Chondrocyte (in vitro differentiated cells): ENCODE measurements at regions not wholly inside any gene's neighbourhood (a gene's known extent, or its start where the extent isn't known, plus 50 kb on each side); places are given as distances from the start of the nearest gene placed in this dataset.

ENCODE experiments used
- DNase-seq: peaks from one replicate; pipeline ENCODE4 v3.0.0; 2021; ENCODE audit warnings: mixed read lengths, low spot score
- H3K27ac Mint-ChIP-seq: one replicate; pipeline ENCODE4 v1.8.0; 2021; ENCODE audit warnings: mild to moderate bottlenecking, moderate library complexity, mixed read lengths; ENCODE audit not compliant: unreplicated experiment
- H3K27me3 Mint-ChIP-seq: 2 replicates; pipeline ENCODE4 v1.8.0; 2021; ENCODE audit warnings: low read depth, mixed read lengths
- H3K36me3 Mint-ChIP-seq: 2 replicates; pipeline ENCODE4 v1.8.0; 2021; ENCODE audit warnings: low read depth, mixed read lengths
- H3K4me1 Mint-ChIP-seq: 2 replicates; pipeline ENCODE4 v1.8.0; 2021; ENCODE audit warnings: low read depth, mild to moderate bottlenecking, mixed read lengths
- H3K4me3 Mint-ChIP-seq: one replicate; pipeline ENCODE4 v1.8.0; 2021; ENCODE audit warnings: mild to moderate bottlenecking, moderate library complexity, mixed read lengths; ENCODE audit not compliant: unreplicated experiment
- H3K9me3 Mint-ChIP-seq: 2 replicates; pipeline ENCODE4 v1.8.0; 2021; ENCODE audit warnings: low read depth, mixed read lengths
- TF ChIP-seq, protein P1 (sequence below): fragments of 200-600 bp; sonication (generic); IDR thresholded peaks from 2 replicates; pipeline ENCODE4 v1.5.0; 2021; ENCODE audit warnings: antibody characterized with exemption, mild to moderate bottlenecking, moderate library complexity

DNA sequence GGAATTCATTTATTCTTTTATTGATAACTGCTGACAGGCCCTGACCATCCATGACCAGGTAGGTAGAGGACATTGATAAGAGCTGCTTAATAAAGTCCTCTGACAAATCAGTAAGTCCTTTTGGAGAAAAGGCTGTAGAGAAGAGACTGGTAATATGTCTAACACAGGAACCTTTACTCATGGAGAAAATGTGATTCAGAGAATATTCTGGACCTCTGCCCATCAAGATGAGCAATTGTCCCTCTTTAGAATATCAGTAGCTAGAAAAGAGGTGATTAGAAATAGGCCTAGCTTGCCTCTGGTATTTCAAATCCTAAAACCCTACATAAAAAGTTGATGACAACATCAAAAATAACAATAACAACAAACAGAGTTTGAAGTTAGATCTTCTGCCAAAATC, 642.3 kb downstream of the TBC1D4 start:
- Mint-ChIP-seq H3K9me3 (no peaks in the 10 kb centered on the region), H3K27ac (no peak overlapping the region), H3K4me3 (no peak overlapping the region), H3K27me3 (no peaks in the 10 kb centered on the region), H3K36me3 (no peaks in the 10 kb centered on the region), H3K4me1 (no peaks in the 10 kb centered on the region)
- DNase-seq: no peak
- TF ChIP-seq, protein P1, sequence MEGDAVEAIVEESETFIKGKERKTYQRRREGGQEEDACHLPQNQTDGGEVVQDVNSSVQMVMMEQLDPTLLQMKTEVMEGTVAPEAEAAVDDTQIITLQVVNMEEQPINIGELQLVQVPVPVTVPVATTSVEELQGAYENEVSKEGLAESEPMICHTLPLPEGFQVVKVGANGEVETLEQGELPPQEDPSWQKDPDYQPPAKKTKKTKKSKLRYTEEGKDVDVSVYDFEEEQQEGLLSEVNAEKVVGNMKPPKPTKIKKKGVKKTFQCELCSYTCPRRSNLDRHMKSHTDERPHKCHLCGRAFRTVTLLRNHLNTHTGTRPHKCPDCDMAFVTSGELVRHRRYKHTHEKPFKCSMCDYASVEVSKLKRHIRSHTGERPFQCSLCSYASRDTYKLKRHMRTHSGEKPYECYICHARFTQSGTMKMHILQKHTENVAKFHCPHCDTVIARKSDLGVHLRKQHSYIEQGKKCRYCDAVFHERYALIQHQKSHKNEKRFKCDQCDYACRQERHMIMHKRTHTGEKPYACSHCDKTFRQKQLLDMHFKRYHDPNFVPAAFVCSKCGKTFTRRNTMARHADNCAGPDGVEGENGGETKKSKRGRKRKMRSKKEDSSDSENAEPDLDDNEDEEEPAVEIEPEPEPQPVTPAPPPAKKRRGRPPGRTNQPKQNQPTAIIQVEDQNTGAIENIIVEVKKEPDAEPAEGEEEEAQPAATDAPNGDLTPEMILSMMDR: no peak

DNA sequence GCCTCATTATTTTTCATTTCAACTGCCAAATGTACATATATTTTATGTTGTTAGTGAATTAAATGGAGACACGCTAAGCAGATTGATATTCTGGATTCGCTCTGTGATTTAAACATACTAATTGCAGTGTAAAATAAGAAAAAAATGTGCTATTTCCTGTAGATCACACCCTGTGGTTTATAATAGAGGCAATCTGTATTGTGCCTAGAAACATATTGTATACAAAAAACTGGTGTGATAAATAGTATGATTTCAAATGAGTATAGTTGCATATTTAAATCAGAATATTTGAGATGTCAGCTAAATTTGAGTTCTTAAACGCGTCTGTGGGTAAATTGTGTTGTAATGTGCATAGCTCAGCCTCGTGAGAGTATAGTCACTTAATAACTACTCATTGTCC, 643.9 kb downstream of the TBC1D4 start:
- Mint-ChIP-seq H3K27ac (no peak overlapping the region), H3K36me3 (no peaks in the 10 kb centered on the region), H3K9me3 (no peaks in the 10 kb centered on the region), H3K4me3 (no peak overlapping the region), H3K4me1 (no peaks in the 10 kb centered on the region), H3K27me3 (no peaks in the 10 kb centered on the region)
- no peak for DNase-seq
- TF ChIP-seq, protein P1: no peak

DNA sequence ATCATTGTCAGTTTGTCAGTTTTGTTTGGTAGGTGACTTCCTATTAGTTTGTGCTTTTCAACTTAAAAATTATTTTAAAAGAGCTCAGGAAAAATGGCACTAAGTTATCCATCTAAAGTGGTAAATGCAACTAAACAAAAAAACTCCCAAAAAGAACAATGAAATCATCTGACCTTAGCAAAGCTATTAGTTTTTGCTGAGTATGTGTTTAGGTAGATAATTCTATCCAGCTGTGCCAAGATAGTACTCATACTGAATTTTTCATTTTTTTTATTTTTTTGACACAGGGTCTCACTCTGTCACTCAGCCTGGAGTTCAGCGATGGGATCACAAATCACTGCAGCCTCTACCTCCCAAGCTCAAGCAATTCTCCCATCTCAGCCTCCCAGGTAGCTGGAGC, 645.3 kb downstream of the TBC1D4 start:
- Mint-ChIP-seq H3K27ac (no peak overlapping the region), H3K4me3 (no peak overlapping the region), H3K9me3 (no peaks in the 10 kb centered on the region), H3K27me3 (no peaks in the 10 kb centered on the region), H3K36me3 (no peaks in the 10 kb centered on the region), H3K4me1 (no peaks in the 10 kb centered on the region)
- TF ChIP-seq, protein P1: no peak
- no peak for DNase-seq

DNA sequence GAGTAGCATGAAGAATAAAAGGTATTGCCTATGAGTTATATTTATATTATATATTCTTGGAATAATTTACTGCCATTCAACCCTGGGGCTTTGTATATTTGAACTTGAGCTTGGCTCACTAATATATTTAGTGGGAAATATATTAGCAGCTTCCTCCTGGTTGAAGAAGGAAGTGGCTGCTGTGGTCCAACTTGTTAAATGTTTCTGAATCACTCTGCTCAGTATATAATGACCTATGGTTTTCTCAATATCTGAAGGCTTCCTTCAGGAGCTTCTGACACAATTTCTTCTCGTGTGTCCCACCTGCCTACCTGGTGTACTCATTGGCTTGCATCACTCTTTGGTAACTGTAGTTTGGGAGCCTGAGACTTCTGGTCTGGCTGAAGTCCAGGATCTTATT, 646.4 kb downstream of the TBC1D4 start:
- DNase-seq: no peak
- H3K4me1 Mint-ChIP-seq: no peaks in the 10 kb centered on the region
- no peaks in the 10 kb centered on the region for H3K9me3 Mint-ChIP-seq
- H3K36me3 Mint-ChIP-seq: no peaks in the 10 kb centered on the region
- no peak overlapping the region for H3K4me3 Mint-ChIP-seq
- no peaks in the 10 kb centered on the region for H3K27me3 Mint-ChIP-seq
- TF ChIP-seq, protein P1: no peak
- H3K27ac Mint-ChIP-seq: no peak overlapping the region

DNA sequence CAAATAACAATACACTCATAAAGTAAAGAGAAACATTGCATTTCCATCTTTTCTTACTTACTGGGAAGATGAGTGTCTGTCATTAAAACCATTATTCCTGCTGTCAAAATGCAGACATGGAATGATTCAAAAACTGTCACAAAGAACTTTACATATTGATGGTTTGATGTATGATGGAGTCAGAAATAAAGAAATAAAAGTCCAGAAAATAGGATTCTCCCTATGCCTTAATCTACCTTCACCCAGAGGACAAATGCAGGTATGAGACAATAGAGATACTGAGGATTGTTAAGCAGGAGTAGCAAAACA, 656.1 kb downstream of the TBC1D4 start:
- H3K4me3 Mint-ChIP-seq: no peak overlapping the region
- no peaks in the 10 kb centered on the region for H3K9me3 Mint-ChIP-seq
- H3K36me3 Mint-ChIP-seq: peaks cover 1% of the 10 kb centered on the region
- no peaks in the 10 kb centered on the region for H3K27me3 Mint-ChIP-seq
- peak overlapping the region; percentile 42 for H3K27ac Mint-ChIP-seq
- no peak for DNase-seq
- TF ChIP-seq, protein P1: no peak
- peaks cover 11% of the 10 kb centered on the region for H3K4me1 Mint-ChIP-seq
